ENCODE measurements at regions not wholly inside any gene's neighbourhood (a gene's known extent, or its start where the extent isn't known, plus 50 kb on each side); places are given as distances from the start of the nearest gene placed in this dataset.

GRCh38 chr1:232328486-232329102 is 301.3 kb downstream of the SIPA1L2 start:
- CTCF ChIA-PET = no interaction called here
- POLR2A ChIA-PET (ENCODE audit: low non-redundant PET) = no interaction called here
- no peak for TF ChIP-seq CTCF (conservative IDR thresholded peaks at IDR 0.05; ENCODE audit: low read depth)
- H3K27ac ChIP-seq = no peak overlapping the region
- no peak for DNase-seq (ENCODE audit: low spot score)

GRCh38 chr1:232327899-232328298 is 302.0 kb downstream of the SIPA1L2 start:
- POLR2A ChIA-PET (ENCODE audit: low non-redundant PET) = no interaction called here
- no peak overlapping the region for H3K27ac ChIP-seq
- no peak for TF ChIP-seq CTCF (conservative IDR thresholded peaks at IDR 0.05; ENCODE audit: low read depth)
- CTCF ChIA-PET = no interaction called here
- no peak for DNase-seq (ENCODE audit: low spot score)

GRCh38 chr1:232327269-232327668 is 302.7 kb downstream of the SIPA1L2 start:
- H3K27ac ChIP-seq = no peak overlapping the region
- ChIA-PET POLR2A (ENCODE audit: low non-redundant PET) (no interaction called here), CTCF (no interaction called here)
- no peak for TF ChIP-seq CTCF (conservative IDR thresholded peaks at IDR 0.05; ENCODE audit: low read depth)
- no peak for DNase-seq (ENCODE audit: low spot score)

GRCh38 chr1:232322162-232322734 is 307.7 kb downstream of the SIPA1L2 start:
- no peak for DNase-seq (ENCODE audit: low spot score)
- TF ChIP-seq CTCF (conservative IDR thresholded peaks at IDR 0.05; ENCODE audit: low read depth) = no peak
- POLR2A ChIA-PET (ENCODE audit: low non-redundant PET) = no interaction called here
- CTCF ChIA-PET = no interaction called here
- no peak overlapping the region for H3K27ac ChIP-seq

GRCh38 chr1:232319518-232320210 is 310.3 kb downstream of the SIPA1L2 start:
- ChIA-PET POLR2A (ENCODE audit: low non-redundant PET) (interaction anchor here (0.7 kb wide), 1 partner anchor 171 kb away, joined by 5 read pairs; no protein-coding TSS in a partner anchor), CTCF (no interaction called here)
- DNase-seq (ENCODE audit: low spot score) = no peak
- no peak for TF ChIP-seq CTCF (conservative IDR thresholded peaks at IDR 0.05; ENCODE audit: low read depth)
- peak overlapping the region; percentile 76 for H3K27ac ChIP-seq

- DNase-seq (ENCODE audit: low spot score) = peak; percentile 29
- POLR2A ChIA-PET (ENCODE audit: low non-redundant PET) = no interaction called here
- CTCF ChIA-PET = no interaction called here
- no peak for TF ChIP-seq CTCF (conservative IDR thresholded peaks at IDR 0.05; ENCODE audit: low read depth)
- peak overlapping the region; percentile 76 for H3K27ac ChIP-seq
These were observed 310.9 kb downstream of the SIPA1L2 start for GRCh38 chr1:232319072-232319471.
